ENCODE measurements at regions not wholly inside any gene's neighbourhood (a gene's known extent, or its start where the extent isn't known, plus 50 kb on each side); places are given as distances from the start of the nearest gene placed in this dataset.

DNA sequence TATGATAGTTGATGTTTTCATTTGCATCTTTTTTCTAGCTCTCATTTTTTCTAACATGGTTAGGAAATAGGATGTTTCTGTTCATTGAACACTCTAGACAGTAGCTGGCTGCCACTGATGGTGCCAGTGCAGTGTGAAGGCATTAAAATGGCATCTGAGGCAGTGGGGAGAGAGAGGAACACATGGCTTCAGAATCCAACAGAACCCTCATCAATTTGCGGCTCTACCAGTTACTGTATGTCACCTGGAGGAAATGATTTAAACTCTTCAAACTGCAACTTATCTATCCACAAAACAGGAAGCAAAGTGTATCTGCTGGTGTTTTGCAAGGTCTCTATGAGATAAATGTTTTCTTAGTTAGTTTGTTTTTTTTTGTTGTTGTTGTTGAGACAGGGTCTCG is 305.2 kb upstream of the PRKCQ start:
- TF ChIP-seq, protein P1, sequence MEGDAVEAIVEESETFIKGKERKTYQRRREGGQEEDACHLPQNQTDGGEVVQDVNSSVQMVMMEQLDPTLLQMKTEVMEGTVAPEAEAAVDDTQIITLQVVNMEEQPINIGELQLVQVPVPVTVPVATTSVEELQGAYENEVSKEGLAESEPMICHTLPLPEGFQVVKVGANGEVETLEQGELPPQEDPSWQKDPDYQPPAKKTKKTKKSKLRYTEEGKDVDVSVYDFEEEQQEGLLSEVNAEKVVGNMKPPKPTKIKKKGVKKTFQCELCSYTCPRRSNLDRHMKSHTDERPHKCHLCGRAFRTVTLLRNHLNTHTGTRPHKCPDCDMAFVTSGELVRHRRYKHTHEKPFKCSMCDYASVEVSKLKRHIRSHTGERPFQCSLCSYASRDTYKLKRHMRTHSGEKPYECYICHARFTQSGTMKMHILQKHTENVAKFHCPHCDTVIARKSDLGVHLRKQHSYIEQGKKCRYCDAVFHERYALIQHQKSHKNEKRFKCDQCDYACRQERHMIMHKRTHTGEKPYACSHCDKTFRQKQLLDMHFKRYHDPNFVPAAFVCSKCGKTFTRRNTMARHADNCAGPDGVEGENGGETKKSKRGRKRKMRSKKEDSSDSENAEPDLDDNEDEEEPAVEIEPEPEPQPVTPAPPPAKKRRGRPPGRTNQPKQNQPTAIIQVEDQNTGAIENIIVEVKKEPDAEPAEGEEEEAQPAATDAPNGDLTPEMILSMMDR (IDR thresholded peaks at IDR 0.05), result no peak
- TF ChIP-seq POLR2A (IDR thresholded peaks at IDR 0.05) (no peak), EP300 (IDR thresholded peaks at IDR 0.05) (no peak)
